Transverse colon (tissue), 3 donors: ENCODE measurements at regions not wholly inside any gene's neighbourhood (a gene's known extent, or its start where the extent isn't known, plus 50 kb on each side); places are given as distances from the start of the nearest gene placed in this dataset.

Experiments
- CTCF ChIP-seq, 5 experiments: fragments of 200-600 bp in 3 of 5; fragments of 450-650 bp in 2 of 5; sonication (generic) in 3 of 5; IDR thresholded peaks; 1 replicate in 2 of 5; 2 replicates in 3 of 5; pipeline ENCODE4 v1.5.1; 2016 to 2017; ENCODE audit warnings: antibody characterized with exemption in 5 of 5, inconsistent platforms in 3 of 5, mild to moderate bottlenecking in 2 of 5, moderate library complexity in 1 of 5
- POLR2A ChIP-seq: fragments of 450-650 bp; IDR thresholded peaks from one replicate; pipeline ENCODE4 v1.6.1; 2016; ENCODE audit warnings: antibody characterized with exemption, mild to moderate bottlenecking, moderate library complexity

GRCh38 chr3:166688665-166689064, 691.4 kb downstream of the ZBBX start:
- no peak for TF ChIP-seq CTCF (IDR thresholded peaks at IDR 0.05)
- no peak for TF ChIP-seq POLR2A
